IPS-NIHi7 (cell line): ENCODE measurements at regions not wholly inside any gene's neighbourhood (a gene's known extent, or its start where the extent isn't known, plus 50 kb on each side); places are given as distances from the start of the nearest gene placed in this dataset.
"Not testable (repeated sequence)": the region's sequence is repeated elsewhere in the genome, so short reads cannot be mapped to it uniquely, and the experiment has no call there.

Experiments
- DNase-seq: peaks from one replicate; pipeline ENCODE4 v3.0.0; 2012; ENCODE audit warnings: mixed read lengths; ENCODE audit errors: extremely low spot score

GRCh38 chr3:43838009-43838758 lies 147.4 kb downstream of the ABHD5 start:
- no peak for DNase-seq

GRCh38 chr3:43838877-43839276 lies 148.1 kb downstream of the ABHD5 start:
- peak; percentile 48 for DNase-seq

- no peak for DNase-seq
Measured at GRCh38 chr3:43843386-43843785, 152.6 kb downstream of the ABHD5 start.

- no peak for DNase-seq
Measured at GRCh38 chr3:43844757-43845156, 154.0 kb downstream of the ABHD5 start.

- not testable (repeated sequence) for DNase-seq
Measured at GRCh38 chr3:43845553-43845952, 154.8 kb downstream of the ABHD5 start.

- no peak for DNase-seq
Measured at GRCh38 chr3:43852066-43852465, 161.3 kb downstream of the ABHD5 start.

- no peak for DNase-seq
Measured at GRCh38 chr3:43854283-43854682, 163.5 kb downstream of the ABHD5 start.

- no peak for DNase-seq
Measured at GRCh38 chr3:43854916-43855315, 164.2 kb downstream of the ABHD5 start.

- DNase-seq, result peak; percentile 82
Measured at GRCh38 chr3:43855674-43856299, 165.0 kb downstream of the ABHD5 start.

GRCh38 chr3:43856351-43856750 lies 165.6 kb downstream of the ABHD5 start:
- DNase-seq, result no peak

- no peak for DNase-seq
Measured at GRCh38 chr3:43856761-43857160, 166.0 kb downstream of the ABHD5 start.

GRCh38 chr3:43857361-43858293 lies 166.9 kb downstream of the ABHD5 start:
- no peak for DNase-seq

- DNase-seq, result peak; percentile 40
Measured at GRCh38 chr3:43858294-43858701, 167.6 kb downstream of the ABHD5 start.

- DNase-seq, result no peak
Measured at GRCh38 chr3:43859766-43860165, 169.0 kb downstream of the ABHD5 start.

GRCh38 chr3:43861635-43862034 lies 170.9 kb downstream of the ABHD5 start:
- no peak for DNase-seq

GRCh38 chr3:43862470-43862869 lies 171.7 kb downstream of the ABHD5 start:
- DNase-seq, result no peak

GRCh38 chr3:43862992-43863805 lies 172.5 kb downstream of the ABHD5 start:
- DNase-seq, result no peak

- DNase-seq, result no peak
Measured at GRCh38 chr3:43863966-43864933, 173.5 kb downstream of the ABHD5 start.

- DNase-seq, result no peak
Measured at GRCh38 chr3:43865351-43865750, 174.6 kb downstream of the ABHD5 start.

- DNase-seq, result no peak
Measured at GRCh38 chr3:43865887-43866528, 175.3 kb downstream of the ABHD5 start.
